ENCODE measurements at regions not wholly inside any gene's neighbourhood (a gene's known extent, or its start where the extent isn't known, plus 50 kb on each side); places are given as distances from the start of the nearest gene placed in this dataset.

DNA sequence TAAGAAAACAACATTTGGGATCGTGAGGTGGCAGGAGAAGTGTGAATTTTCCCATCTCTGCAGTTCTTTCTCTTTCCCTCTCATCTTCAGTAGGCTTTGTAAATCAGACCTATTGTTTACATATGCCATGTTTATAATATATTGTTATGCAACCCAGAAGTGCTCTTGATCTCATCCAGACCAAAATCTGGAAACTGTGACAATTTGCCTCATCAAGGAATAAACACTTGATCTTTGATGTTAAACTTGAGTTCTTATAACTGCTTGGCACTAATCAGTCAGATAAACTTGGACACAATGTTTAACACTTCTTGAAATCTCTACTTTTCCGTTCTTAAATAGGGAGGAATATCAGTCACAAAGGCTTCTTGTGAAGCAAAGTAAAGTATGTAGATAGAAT is 384.7 kb downstream of the DMRT2 start:
- TF ChIP-seq, protein P1, sequence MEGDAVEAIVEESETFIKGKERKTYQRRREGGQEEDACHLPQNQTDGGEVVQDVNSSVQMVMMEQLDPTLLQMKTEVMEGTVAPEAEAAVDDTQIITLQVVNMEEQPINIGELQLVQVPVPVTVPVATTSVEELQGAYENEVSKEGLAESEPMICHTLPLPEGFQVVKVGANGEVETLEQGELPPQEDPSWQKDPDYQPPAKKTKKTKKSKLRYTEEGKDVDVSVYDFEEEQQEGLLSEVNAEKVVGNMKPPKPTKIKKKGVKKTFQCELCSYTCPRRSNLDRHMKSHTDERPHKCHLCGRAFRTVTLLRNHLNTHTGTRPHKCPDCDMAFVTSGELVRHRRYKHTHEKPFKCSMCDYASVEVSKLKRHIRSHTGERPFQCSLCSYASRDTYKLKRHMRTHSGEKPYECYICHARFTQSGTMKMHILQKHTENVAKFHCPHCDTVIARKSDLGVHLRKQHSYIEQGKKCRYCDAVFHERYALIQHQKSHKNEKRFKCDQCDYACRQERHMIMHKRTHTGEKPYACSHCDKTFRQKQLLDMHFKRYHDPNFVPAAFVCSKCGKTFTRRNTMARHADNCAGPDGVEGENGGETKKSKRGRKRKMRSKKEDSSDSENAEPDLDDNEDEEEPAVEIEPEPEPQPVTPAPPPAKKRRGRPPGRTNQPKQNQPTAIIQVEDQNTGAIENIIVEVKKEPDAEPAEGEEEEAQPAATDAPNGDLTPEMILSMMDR (conservative IDR thresholded peaks at IDR 0.05 in 1 of 2, IDR thresholded peaks at IDR 0.05 in 1 of 2; ENCODE audit: extremely low read depth in 1 of 2, insufficient read depth in 1 of 2, low read depth in 1 of 2, low read length in 2 of 2): no peak
- TF ChIP-seq EZH2 (IDR thresholded peaks at IDR 0.05; ENCODE audit: borderline replicate concordance, low read length): no peak

Data from mammary epithelial cell (primary cell).